Ishikawa (cell line): ENCODE measurements at regions not wholly inside any gene's neighbourhood (a gene's known extent, or its start where the extent isn't known, plus 50 kb on each side); places are given as distances from the start of the nearest gene placed in this dataset.

Experiments used
- CEBPB ChIP-seq: IDR thresholded peaks from 2 replicates; pipeline ENCODE4 v1.6.1; 2012
- CREB1 ChIP-seq: IDR thresholded peaks from 2 replicates; pipeline ENCODE4 v1.6.1; 2012; ENCODE audit warnings: low read depth
- EGR1 ChIP-seq: IDR thresholded peaks from 2 replicates; pipeline ENCODE4 v1.6.1; 2012
- EP300 ChIP-seq: IDR thresholded peaks from 2 replicates; pipeline ENCODE4 v1.6.1; 2012; ENCODE audit warnings: borderline replicate concordance
- FOXM1 ChIP-seq: IDR thresholded peaks from 2 replicates; pipeline ENCODE4 v1.6.1; 2012; ENCODE audit warnings: low read depth, borderline replicate concordance
- MAX ChIP-seq: IDR thresholded peaks from 2 replicates; pipeline ENCODE4 v1.6.1; 2012
- NFIC ChIP-seq: IDR thresholded peaks from 2 replicates; pipeline ENCODE4 v1.6.1; 2012
- RAD21 ChIP-seq: IDR thresholded peaks from 2 replicates; pipeline ENCODE4 v1.6.1; 2012; ENCODE audit warnings: low read depth
- REST ChIP-seq: IDR thresholded peaks from 2 replicates; pipeline ENCODE4 v1.6.1; 2012; ENCODE audit warnings: low read depth, mild to moderate bottlenecking
- TAF1 ChIP-seq: IDR thresholded peaks from 2 replicates; pipeline ENCODE4 v1.6.1; 2012; ENCODE audit warnings: low read depth, mild to moderate bottlenecking
- TCF12 ChIP-seq: IDR thresholded peaks from 2 replicates; pipeline ENCODE4 v1.6.1; 2012; ENCODE audit warnings: low read depth
- TEAD4 ChIP-seq: IDR thresholded peaks from 2 replicates; pipeline ENCODE4 v1.6.1; 2012
- YY1 ChIP-seq: IDR thresholded peaks from 2 replicates; pipeline ENCODE4 v1.6.1; 2012; ENCODE audit warnings: low read depth
- ZBTB7A ChIP-seq: IDR thresholded peaks from 2 replicates; pipeline ENCODE4 v1.6.1; 2012; ENCODE audit warnings: low read depth

GRCh38 chr1:38353956-38354355, 307.4 kb upstream of the POU3F1 start:
- TF ChIP-seq EP300 (no peak), TAF1 (no peak), REST (no peak), CREB1 (no peak), YY1 (no peak), MAX (no peak), TCF12 (no peak), FOXM1 (no peak), CEBPB (no peak), TEAD4 (no peak), ZBTB7A (no peak), EGR1 (no peak), RAD21 (no peak), NFIC (no peak)
